OCI-LY3 (cell line): ENCODE measurements at regions not wholly inside any gene's neighbourhood (a gene's known extent, or its start where the extent isn't known, plus 50 kb on each side); places are given as distances from the start of the nearest gene placed in this dataset.

Experiments
- H2AFZ ChIP-seq: fragments of 200-600, 300-600 bp; shearing (Covaris generic); 2 replicates; pipeline ENCODE4 v1.6.0; 2014; ENCODE audit warnings: antibody characterized with exemption, low read depth, low read length
- H3K27ac ChIP-seq: fragments of 200-600, 300-600 bp; sonication (generic); 2 replicates; pipeline ENCODE4 v1.5.1; 2014; ENCODE audit warnings: mild to moderate bottlenecking, low read length, moderate library complexity, mixed read lengths
- H3K27me3 ChIP-seq: fragments of 200-600, 300-600 bp; sonication (generic); 2 replicates; pipeline ENCODE4 v1.6.1; 2014; ENCODE audit warnings: low read depth, low read length, mixed read lengths
- H3K36me3 ChIP-seq: fragments of 200-600, 300-600 bp; sonication (generic); replicated peaks from 2 replicates; pipeline ENCODE3; 2014; ENCODE audit warnings: low read depth, low read length, mixed read lengths
- H3K4me1 ChIP-seq: fragments of 300-600, 200-600 bp; sonication (generic); 2 replicates; pipeline ENCODE4 v1.6.1; 2014; ENCODE audit warnings: low read length, mixed read lengths
- H3K4me2 ChIP-seq: fragments of 200-600, 300-600 bp; sonication (generic); 2 replicates; pipeline ENCODE4 v1.6.1; 2014; ENCODE audit warnings: low read length, mixed read lengths
- H3K4me3 ChIP-seq: fragments of 300-600, 200-600 bp; sonication (generic); 2 replicates; pipeline ENCODE4 v1.5.1; 2014; ENCODE audit warnings: antibody characterized with exemption, mild to moderate bottlenecking, low read length, moderate library complexity
- H3K79me2 ChIP-seq: fragments of 300-600, 200-600 bp; shearing (Covaris generic); 2 replicates; pipeline ENCODE4 v1.6.1; 2014; ENCODE audit warnings: mild to moderate bottlenecking, low read length, mixed read lengths
- H3K9ac ChIP-seq: fragments of 300-600, 200-600 bp; shearing (Covaris generic); 2 replicates; pipeline ENCODE4 v1.6.0; 2014; ENCODE audit warnings: mild to moderate bottlenecking, low read length, moderate library complexity
- H3K9me3 ChIP-seq: fragments of 200-600, 300-600 bp; shearing (Covaris generic); 2 replicates; pipeline ENCODE4 v1.6.1; 2014; ENCODE audit warnings: low read length, mixed read lengths; ENCODE audit not compliant: insufficient read depth
- H4K20me1 ChIP-seq: fragments of 200-600, 300-600 bp; sonication (generic); 2 replicates; pipeline ENCODE4 v1.6.1; 2016; ENCODE audit warnings: low read length, mixed read lengths; ENCODE audit not compliant: insufficient read depth
- CTCF ChIP-seq: fragments of 200-600, 300-600 bp; sonication (generic); IDR thresholded peaks from 2 replicates; pipeline ENCODE4 v1.5.1; 2014; ENCODE audit warnings: antibody characterized with exemption, low read length, low read depth
- EZH2phosphoT487 ChIP-seq: fragments of 200-600 bp; shearing (Covaris generic); IDR thresholded peaks from 2 replicates; pipeline ENCODE4 v1.6.1; 2018; ENCODE audit warnings: antibody characterized with exemption, mixed run types, low read depth

GRCh38 chr9:82789155-82789824, 273.7 kb downstream of the RASEF start:
- H3K9ac ChIP-seq = no peak overlapping the region
- TF ChIP-seq CTCF = no peak
- TF ChIP-seq EZH2phosphoT487 = no peak
- no peaks in the 10 kb centered on the region for H3K9me3 ChIP-seq
- H3K4me1 ChIP-seq = no peaks in the 10 kb centered on the region
- H3K4me3 ChIP-seq = no peak overlapping the region
- no peak overlapping the region for H3K27ac ChIP-seq
- no peaks in the 10 kb centered on the region for H4K20me1 ChIP-seq
- H2AFZ ChIP-seq = no peak overlapping the region
- no peaks in the 10 kb centered on the region for H3K27me3 ChIP-seq
- no peak overlapping the region for H3K4me2 ChIP-seq
- no peaks in the 10 kb centered on the region for H3K36me3 ChIP-seq
- H3K79me2 ChIP-seq = no peaks in the 10 kb centered on the region

- no peaks in the 10 kb centered on the region for H3K79me2 ChIP-seq
- no peak overlapping the region for H3K4me2 ChIP-seq
- no peaks in the 10 kb centered on the region for H3K36me3 ChIP-seq
- no peaks in the 10 kb centered on the region for H3K27me3 ChIP-seq
- TF ChIP-seq CTCF (no peak), EZH2phosphoT487 (no peak)
- H4K20me1 ChIP-seq = no peaks in the 10 kb centered on the region
- no peak overlapping the region for H2AFZ ChIP-seq
- no peaks in the 10 kb centered on the region for H3K9me3 ChIP-seq
- H3K9ac ChIP-seq = no peak overlapping the region
- H3K4me1 ChIP-seq = no peaks in the 10 kb centered on the region
- H3K4me3 ChIP-seq = no peak overlapping the region
- no peak overlapping the region for H3K27ac ChIP-seq
Observed at GRCh38 chr9:82790875-82791274, 272.1 kb downstream of the RASEF start.

- no peaks in the 10 kb centered on the region for H3K79me2 ChIP-seq
- no peak overlapping the region for H3K9ac ChIP-seq
- H3K4me2 ChIP-seq = no peak overlapping the region
- H3K4me3 ChIP-seq = no peak overlapping the region
- no peak for TF ChIP-seq EZH2phosphoT487
- no peak for TF ChIP-seq CTCF
- no peak overlapping the region for H3K27ac ChIP-seq
- no peak overlapping the region for H2AFZ ChIP-seq
- H3K27me3 ChIP-seq = no peaks in the 10 kb centered on the region
- H3K9me3 ChIP-seq = no peaks in the 10 kb centered on the region
- H4K20me1 ChIP-seq = no peaks in the 10 kb centered on the region
- no peaks in the 10 kb centered on the region for H3K4me1 ChIP-seq
- H3K36me3 ChIP-seq = no peaks in the 10 kb centered on the region
Observed at GRCh38 chr9:82791692-82792091, 271.2 kb downstream of the RASEF start.

- Histone ChIP-seq H3K36me3 (no peaks in the 10 kb centered on the region), H3K9ac (no peak overlapping the region), H3K27ac (no peak overlapping the region), H3K27me3 (no peaks in the 10 kb centered on the region), H3K4me1 (no peaks in the 10 kb centered on the region), H3K4me2 (no peak overlapping the region), H2AFZ (no peak overlapping the region), H4K20me1 (no peaks in the 10 kb centered on the region), H3K79me2 (no peaks in the 10 kb centered on the region), H3K9me3 (no peaks in the 10 kb centered on the region), H3K4me3 (no peak overlapping the region)
- TF ChIP-seq CTCF (no peak), EZH2phosphoT487 (no peak)
Observed at GRCh38 chr9:82797534-82797933, 265.4 kb downstream of the RASEF start.
